IPS DF 19.7 (cell line): ENCODE measurements at regions not wholly inside any gene's neighbourhood (a gene's known extent, or its start where the extent isn't known, plus 50 kb on each side); places are given as distances from the start of the nearest gene placed in this dataset.

Experiments
- DNase-seq: peaks from one replicate; pipeline ENCODE4 v3.0.0-alpha.2; 2013; ENCODE audit warnings: low read depth, low spot score

GRCh38 chr18:25873833-25874232, 216.6 kb downstream of the SS18 start:
- no peak for DNase-seq

DNA sequence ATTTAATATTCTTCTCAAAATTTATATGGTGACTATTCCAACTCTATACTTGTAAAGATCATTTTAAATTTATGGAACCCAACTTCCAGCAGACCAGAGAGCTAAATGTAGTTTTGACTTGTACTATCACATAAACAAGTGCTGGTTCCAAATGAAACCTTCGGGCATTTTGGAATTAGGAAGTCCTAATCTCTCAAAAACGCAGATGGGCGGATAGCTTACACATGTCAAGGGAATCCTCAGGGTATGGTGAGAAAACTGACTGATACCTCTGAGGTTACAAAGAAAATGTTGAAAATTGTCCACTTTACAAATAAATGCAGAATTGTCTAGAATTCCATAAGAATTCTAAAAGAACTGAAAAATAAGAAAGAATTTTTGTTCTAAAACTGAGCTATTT, 224.1 kb downstream of the SS18 start:
- DNase-seq: no peak

GRCh38 chr18:25862881-25863600, 227.4 kb downstream of the SS18 start:
- DNase-seq: no peak

GRCh38 chr18:25853691-25854433, 236.6 kb downstream of the SS18 start:
- no peak for DNase-seq

DNA sequence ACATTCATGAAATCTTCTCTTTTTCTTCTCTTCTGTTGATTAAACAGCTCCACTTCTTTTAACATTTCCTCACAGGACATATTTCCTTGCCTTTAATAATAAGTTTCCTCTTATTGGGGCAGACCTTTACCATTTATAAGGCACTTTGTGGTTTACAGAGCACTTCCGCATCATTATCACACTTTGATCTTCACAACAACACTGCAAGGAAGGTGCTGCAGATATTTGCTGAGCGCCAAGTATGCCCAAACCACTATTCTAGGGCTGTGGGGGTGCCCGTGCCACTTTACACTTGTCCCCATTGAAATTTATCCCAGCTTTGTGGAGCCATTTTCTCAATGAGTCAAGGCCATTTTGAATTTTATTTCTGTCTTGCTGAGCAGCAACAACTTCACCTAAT, 246.6 kb downstream of the SS18 start:
- no peak for DNase-seq

GRCh38 chr18:25842665-25843064, 247.7 kb downstream of the SS18 start:
- no peak for DNase-seq

GRCh38 chr18:25834061-25834460, 256.4 kb downstream of the SS18 start:
- no peak for DNase-seq

DNA sequence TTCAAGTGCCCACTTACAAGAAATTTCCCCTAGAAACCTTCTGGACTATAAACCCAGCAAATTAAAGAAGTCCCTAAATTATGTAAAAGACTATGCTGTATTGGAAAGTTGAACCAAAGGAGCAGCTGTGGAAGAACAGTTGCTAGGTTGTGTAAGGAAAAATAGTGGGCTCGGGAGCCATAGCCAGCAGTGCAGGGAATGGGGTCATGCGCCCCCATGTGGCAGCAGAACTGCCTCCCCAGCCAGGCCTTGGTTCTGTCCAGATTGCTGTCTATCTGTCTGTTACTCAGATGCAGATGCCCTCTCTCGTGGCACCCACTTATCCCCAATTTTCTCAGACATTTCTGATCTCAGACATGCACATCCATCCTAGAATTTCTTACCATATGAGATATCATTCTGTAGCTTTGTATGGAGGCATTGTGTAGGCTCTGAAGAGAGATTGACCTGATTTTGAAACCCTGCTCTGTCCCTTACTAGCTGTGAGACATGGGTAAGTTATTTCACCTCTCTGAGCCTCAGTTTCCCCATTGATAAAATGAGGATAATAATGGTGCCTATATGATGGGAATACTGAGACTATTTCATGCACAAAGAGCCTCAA, 258.3 kb downstream of the SS18 start:
- peak; percentile 33 for DNase-seq

DNA sequence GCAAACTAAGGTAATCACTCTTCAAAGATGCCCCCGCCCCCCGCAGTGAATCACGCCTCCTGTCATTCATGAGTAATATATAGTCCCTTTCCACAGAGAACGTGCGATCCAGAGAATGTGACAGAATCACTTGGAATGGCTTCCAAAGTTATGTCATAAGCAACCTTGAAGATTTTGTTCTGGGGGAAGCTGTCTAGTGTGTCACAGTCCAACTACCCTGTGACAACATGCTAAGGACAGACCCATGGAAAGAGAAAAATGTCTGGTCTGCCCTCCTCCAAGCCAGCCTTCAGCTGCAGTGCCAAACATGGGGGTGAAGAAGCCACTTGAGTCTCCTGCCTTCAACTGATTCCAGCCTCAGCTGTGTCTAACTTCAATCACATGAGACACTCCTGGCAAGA, 259.1 kb downstream of the SS18 start:
- DNase-seq: no peak

DNA sequence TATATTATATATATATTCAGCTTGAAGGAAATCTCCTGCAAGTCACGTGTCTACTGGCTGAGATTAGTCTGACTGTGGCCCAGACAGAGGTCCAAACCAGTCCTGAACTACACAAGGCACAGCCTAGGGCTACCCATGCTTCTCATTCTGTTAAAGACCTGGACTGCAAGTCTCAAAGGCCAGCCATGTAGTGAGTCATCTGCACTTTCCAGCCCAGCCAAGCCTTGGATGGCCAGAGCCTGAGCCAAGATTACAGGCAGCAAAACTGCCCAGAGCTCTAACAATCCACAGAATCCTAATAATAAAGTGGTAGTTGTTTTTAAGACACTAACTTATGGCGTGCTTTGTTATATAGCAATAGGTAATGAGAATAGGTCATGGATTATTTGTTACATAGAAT, 259.6 kb downstream of the SS18 start:
- no peak for DNase-seq

DNA sequence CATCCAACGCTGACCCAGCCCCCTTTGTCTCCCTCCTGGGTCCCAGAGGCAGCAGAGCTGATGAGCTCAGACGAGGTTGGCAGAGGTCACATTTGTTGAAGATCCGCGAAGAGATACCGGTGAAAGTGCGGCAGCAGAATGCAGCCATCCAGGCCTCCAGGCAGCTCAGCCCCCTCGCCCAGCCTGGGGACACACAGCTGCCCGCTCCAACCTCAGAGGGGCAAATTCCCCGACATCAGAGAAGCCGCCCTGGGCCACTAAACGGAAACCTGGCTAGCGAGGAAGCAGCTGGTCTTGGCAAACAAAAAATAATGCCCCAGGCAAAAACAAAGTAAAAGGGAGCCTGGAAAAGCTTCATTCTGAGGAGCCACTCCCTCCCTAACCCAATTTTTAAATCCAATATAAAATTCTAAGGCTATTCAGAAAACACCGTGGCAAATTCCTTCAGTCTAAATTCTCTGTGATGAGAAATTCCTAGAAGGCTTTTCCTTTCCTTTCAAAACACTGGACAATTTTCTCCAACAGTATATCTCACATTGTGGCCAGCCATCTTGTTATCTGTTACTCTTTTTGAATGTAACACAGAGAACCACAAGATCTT, 262.4 kb downstream of the SS18 start:
- DNase-seq: no peak

DNA sequence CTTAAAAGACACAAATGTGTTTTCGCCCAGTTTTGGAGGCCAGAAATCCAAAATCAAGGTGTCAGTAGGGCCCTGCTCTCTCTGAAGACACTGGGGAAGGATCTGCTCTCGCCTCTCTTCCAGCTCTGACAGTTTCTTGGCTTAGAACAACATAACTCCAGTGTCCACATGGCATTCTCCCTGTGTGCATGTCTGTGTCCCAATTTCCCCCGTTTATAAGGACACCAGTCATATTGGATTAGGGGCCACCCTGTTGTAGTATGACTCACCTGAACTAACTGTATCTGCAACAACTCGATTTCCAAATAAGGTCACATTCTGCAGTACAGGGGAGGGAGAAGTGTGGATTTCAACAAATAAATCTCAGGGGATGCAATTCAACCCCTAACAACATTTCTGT, 263.2 kb downstream of the SS18 start:
- DNase-seq: no peak

DNA sequence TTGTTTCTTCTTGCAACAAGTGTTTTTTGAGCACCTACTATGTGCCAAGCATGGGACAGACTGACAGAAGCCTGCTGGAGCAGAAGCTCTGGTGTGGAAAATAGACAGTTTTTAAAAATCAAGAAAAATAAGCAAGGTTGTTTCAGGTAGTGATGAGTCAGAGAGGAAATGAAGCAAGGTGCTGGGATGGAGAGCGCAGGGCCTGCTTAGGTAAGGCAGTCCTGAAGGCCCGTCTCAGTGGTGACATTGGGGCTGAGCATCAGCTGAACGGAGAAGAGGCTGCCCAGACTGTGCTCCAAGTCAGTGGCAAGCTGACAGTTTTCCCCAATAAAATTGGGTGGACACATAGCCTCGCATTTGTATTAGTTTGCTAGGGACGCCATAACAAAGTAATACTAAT, 263.6 kb downstream of the SS18 start:
- no peak for DNase-seq

- no peak for DNase-seq
These were observed 264.2 kb downstream of the SS18 start for GRCh38 chr18:25825979-25826776.

DNA sequence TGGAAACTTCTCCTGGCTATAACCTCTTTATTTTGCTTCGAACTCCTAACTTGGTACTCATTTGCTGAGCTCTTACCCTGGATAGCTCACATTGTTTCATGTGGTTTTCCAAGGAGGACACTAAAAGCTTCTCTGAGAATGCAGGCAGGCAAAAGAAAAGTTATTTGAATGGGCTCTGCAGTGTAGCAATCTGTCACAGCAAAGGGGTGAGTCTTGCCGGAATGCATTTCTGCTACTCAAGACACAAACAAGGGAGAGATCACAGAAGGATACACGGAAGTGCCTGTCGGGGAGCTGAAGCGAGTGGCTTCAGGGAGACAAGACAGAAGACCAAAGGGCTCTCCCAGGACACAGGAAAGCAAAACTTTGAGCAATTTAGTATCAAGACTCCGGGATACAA, 265.4 kb downstream of the SS18 start:
- DNase-seq: no peak

DNA sequence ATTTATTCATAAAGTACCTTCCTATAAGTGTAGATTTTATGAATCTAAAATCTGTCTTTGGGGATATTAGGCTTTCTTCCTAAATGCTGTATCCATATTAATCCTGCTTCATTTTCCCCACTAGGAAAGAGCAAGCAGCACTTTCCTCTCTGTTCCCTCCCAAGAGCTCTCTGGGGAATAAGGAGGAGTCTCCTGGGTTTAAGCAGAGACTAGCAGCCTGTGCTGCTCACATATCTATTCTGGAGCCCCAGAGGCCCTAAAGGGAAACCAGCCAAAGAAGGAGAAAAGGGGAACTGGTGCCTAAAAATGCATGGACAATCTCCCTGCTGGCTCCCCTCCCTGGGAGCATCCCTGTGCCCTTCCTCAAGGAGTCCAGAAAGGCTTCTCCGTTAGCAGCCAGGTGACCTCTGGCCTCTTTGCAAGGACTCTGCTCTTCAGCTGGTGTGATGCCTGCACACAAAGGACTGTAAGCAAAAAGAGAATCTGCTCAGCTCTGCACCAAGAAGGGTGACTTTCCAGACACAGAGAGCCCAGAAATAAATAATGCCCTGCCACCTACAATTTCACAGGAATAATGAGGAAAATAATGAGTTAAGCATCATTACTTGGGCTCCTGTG, 270.6 kb downstream of the SS18 start:
- DNase-seq: no peak

DNA sequence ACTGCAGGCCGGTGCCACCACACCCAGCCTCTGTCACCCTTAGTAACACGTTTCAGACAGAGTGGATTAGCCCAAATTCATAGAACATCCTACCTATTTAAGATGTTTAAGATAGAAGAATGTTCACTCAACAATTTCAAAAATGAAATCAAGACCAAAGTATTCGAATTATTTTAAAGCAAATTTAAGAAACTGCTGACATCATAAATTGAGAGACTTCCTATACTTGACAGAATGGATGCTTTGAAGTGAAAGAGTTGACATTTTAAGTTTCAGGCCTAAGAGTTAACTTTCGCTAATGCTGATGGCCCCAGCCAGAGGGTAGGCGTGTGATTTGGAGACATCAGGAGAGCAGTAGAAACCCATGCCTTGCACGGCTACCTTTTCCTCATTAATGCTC, 271.9 kb downstream of the SS18 start:
- DNase-seq: no peak

DNA sequence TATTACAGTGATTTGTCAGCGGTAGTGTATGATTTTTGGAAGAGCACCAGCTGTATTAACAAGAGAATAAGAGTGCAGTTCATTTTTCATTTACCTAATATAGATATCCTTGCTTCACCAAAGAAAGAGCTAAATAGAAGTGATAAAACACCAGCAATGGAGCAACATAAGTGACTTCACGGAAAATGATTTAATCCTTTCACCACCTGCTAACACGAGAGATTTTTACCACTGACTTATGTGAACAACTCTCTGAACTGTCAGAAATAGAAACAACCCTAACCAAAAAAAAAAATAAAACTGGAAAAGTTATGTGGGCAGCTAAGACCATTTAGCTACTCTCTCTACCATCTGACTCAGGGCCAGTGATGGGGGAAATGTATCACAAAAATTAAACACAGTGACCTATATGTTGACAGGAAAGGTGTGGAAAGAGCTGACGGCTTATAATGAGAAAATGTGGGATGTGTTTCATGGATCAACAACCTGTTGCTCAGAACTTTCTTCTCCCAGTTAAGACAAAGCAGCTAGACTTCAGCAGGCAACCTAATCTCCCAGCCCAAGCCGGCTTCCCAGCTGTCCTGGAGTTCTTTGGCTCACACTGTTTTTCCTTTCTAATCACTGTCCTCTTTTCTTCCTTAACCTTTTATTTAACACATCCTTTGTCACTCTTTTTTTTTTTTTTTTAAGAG, 272.7 kb downstream of the SS18 start:
- no peak for DNase-seq

- DNase-seq: no peak
These were observed 274.8 kb downstream of the SS18 start for GRCh38 chr18:25815659-25816058.

GRCh38 chr18:25814841-25815458, 275.5 kb downstream of the SS18 start:
- no peak for DNase-seq
